Head of caudate nucleus (tissue), 42 donors: ENCODE measurements at regions not wholly inside any gene's neighbourhood (a gene's known extent, or its start where the extent isn't known, plus 50 kb on each side); places are given as distances from the start of the nearest gene placed in this dataset.
"Not testable (repeated sequence)": the region's sequence is repeated elsewhere in the genome, so short reads cannot be mapped to it uniquely, and the experiment has no call there.

Experiments
- DNase-seq, 42 donors: peaks; one replicate each; pipeline versions ENCODE4 v3.0.0 to v3.0.0-alpha.2; 2020 to 2021; ENCODE audit warnings: mixed read lengths in 7 of 42
- intact Hi-C: fragments of 100-400 bp; cut with DNase I; formaldehyde crosslinking; loops from one replicate; pipeline ENCODE4 v1.15.0; 2022

DNA sequence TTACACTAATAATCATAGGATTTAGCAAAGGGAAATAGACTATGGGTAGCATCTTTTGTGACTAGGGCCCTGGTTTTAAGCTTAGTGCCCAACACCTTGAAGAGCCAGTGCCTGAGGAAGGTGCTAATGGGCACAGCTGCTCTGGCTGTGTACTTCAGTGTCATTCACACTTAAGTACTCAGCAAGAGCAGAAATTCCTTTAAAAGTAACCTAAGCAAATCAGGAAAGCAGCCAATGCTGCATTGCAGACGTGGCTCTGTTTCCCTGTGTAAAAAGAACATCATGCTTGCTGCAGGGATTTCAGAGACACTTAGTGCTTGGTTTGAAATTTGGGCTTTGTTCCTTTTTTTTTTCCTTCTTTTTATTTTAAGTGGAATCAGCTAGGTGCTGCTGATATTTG, 505.4 kb downstream of the SUCLG1 start:
- no peak for DNase-seq
- intact Hi-C loops = no loop called here

DNA sequence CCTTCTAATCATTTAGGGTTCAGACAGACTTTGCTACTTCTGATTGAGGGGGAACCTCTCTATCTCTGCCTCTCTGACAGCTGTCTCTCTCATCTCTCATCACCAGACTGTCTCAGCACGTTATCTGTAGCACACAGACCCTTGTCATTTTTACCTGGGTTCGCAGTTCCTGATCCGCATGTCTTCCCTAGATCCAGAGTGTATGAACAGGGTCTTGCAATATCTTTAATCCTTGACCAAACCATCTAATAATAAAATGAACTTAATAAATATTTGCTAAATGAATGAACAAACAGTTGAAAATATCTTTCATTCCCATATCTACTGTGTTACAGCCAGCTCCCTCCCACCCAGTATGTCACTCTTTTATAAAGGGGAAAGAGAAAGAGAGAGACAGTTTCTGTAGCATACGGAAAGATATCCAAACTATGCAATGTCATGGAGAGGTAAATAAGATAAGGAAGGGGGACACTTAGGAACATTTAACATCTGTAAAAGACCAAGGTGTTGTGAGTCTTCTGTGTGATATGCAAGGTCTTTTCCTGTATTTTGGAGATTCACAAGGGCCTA, 507.6 kb downstream of the SUCLG1 start:
- DNase-seq = no peak
- intact Hi-C loops = no loop called here

DNA sequence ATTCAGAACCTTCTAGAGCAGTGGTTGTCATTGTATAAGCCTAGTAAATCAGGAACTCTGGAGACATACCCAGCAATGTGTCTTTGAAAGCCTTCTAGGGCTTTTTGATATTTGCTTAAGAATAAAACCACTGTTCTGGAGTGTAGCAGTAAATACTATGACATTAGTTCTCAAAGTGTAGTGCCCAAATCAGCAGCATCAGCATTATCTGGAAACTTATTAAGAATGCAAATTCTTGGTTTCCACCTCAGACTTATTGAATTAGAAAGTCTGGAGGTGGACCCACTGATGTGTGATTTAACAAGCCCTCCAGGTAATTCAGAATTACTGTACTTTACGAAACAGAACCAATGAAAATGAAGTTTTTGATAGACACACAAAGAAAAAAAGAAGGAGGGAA, 509.7 kb downstream of the SUCLG1 start:
- intact Hi-C loops = no loop called here
- DNase-seq = no peak

DNA sequence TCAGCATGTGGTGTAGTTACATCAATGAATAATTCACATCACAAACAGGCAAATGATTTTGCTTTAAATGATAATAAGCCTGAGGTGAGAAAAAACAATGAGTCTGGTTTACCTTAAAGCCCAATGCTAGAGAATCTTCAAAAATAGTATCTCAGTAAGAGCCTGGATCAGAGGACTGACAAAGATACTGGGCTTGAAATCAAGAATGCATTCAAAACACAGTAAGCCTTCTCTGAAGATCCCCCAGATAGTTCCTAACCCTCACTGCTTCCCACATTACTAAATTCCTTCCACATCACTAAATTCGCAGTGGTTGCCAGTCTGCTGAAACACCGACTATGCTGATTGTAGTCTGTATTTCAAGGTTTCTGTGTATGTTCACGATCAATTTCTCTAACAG, 514.9 kb downstream of the SUCLG1 start:
- DNase-seq = no peak
- intact Hi-C loops = no loop called here

DNA sequence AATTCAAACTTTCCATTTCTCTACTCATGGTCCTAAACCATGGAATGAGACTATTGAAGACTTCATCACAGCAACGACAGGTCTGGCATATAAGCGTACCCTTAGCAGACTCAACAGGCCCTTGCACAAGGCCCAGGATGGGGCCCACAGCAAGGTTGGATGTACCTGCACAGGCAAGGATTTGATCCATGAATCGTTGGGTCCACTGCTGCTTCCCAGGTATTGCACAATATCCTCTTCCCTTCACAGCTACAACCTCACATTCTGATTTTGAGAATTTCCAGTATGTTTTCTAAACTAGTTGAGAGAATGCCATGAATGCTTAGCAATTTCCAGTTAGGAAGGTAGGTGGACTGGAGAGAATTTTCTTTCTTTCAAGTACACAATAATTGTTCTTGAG, 515.8 kb downstream of the SUCLG1 start:
- intact Hi-C loops = no loop called here
- DNase-seq = no peak

DNA sequence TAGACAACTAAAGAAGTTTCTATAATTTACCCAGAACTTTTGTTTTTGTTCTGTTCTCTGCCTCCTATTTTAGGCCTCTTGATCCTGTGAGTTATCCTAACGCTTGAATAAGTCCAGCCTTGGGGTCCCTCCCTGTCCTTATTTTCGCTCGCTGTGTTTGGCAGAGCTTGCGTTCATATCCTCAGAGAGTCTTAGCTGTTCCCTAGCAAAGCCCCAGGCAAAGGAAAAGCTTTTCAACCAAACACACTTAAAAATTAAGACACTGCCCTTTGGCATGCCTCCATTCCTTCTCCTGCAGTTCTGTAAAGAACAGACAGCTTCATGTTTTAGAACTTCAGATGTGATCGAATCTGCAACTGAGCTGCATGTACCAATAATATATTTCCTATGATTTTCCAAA, 517.2 kb downstream of the SUCLG1 start:
- no peak for DNase-seq
- intact Hi-C loops = no loop called here

DNA sequence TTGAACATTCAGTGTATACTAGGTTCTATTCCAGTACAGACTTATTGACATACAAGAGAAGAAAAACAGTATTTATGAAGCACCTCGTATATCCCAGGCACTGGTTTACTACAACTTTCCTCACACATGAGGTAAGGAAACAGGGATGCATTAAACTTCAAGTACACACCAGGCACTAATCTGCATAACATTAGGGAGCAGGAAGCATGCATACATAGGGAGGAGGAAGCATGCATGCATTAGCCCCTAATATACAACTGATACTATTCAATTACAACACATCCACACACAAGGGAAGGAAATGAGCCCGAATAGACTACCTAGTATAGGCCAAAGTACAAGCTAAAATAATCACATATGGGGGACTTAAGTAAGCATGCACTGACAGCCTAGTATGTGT, 525.3 kb downstream of the SUCLG1 start:
- no peak for DNase-seq
- intact Hi-C loops = no loop called here

DNA sequence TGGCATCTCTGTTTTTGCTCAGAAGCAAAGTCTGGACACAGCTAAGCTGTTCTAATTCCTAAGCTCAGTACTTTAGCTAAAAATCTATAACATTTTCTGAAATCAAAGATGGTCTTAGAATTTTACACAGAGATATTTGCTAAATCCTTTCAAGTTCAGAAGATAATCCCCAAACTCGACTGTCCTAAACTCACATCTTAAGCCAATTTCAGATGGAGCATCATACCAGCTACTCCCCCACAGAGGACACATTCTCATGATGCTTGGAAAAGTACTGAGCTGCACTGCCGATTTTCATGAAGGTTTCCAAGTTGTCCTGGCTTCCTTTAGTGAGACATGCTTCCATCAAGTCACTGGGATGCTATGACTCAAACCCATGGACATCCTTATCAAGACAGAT, 535.5 kb downstream of the SUCLG1 start:
- DNase-seq = no peak
- intact Hi-C loops = no loop called here

DNA sequence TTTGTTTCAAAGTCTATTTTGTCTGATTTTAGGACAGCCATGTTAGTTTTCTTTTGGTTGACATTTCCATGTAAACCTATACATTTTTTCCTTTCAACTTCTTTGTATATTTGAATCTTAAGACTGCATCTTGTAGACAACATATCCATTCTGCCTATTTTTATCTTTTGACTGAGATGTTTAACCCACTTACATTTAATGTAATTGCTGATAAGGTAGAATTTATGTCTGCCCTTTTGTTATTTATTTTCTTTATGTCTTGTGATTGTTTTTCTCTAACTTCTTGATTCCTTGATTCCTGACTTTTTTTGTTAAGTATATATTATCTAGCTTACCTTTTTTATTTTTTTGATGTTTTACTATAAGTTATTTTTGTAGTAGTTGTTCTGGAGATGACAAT, 542.5 kb downstream of the SUCLG1 start:
- no peak for DNase-seq
- intact Hi-C loops = no loop called here

DNA sequence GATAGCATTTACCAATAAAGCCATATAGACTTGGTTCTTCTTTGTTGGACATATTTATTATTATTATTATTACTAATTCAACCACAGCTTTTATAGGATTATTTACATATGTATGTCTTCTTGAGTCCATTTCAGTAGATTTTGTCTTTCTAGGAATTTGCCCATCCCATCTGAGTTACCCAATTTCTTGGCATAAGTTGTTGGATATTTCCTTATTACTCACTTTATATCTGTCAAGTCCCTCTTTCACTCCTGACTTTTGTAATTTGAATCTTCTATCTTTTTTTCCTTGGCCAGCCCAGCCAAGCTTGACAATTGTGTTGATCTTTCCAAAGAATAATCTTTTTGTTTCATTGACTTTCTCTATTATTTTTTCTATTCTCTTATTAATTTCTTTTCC, 543.7 kb downstream of the SUCLG1 start:
- intact Hi-C loops = no loop called here

DNA sequence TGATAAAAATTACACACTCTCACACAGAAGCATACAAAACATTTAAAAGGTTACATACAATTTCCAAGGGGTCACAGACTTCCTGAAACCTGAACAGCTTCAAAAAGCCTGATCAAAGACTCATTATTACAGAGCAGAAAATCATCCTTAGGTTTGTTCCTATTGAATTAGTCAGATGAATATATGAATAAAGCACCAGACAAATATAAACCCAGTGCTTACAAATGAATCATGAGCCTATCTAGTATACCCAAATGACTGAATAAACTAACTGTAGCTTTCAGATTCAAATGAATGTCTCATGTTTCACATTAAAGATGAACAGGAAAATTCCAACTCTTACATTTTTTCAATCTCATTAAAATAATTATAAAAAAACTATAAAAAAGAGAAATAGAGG, 550.3 kb downstream of the SUCLG1 start:
- no peak for DNase-seq
- intact Hi-C loops = no loop called here

More for the DNA sequence above, 543.7 kb downstream of the SUCLG1 start:
- DNase-seq = no peak

DNA sequence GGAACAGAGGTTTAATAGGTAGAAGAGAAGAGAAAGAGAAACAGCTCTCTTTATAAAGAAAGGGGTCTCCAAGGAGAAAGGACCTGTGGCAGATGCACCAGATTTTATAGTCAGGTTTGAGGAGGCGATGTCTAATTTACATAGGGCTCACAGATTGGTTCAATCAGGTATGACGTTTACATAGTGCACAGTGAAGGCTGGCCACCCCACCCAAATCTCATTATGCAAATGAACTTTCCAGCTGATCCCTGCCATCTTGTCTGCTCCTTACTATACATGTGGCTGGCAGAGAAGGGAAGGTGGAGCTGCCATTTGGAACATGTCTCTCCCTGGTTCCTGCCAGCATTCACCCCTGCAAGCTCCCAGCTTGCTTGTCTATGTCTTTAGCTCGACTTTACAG, 557.8 kb downstream of the SUCLG1 start:
- DNase-seq = no peak
- intact Hi-C loops = no loop called here

DNA sequence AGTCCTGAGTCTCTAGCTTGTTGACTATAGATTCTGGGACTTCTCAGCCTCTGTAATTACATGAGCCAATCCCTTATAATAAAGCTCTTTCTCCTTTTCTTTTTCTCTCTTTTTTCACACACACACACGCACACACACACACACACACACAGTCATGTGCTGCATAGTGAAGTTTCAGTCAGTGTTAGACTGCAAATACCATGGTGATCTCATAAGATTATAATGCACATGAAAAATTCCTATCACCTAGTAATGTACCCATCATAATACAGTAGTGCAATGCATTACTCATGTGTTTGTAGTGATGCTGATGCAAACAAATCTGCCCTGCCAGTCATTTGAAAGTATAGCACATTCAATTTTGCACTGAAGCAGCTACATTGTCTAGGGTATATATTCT, 558.2 kb downstream of the SUCLG1 start:
- DNase-seq = no peak
- intact Hi-C loops = no loop called here

DNA sequence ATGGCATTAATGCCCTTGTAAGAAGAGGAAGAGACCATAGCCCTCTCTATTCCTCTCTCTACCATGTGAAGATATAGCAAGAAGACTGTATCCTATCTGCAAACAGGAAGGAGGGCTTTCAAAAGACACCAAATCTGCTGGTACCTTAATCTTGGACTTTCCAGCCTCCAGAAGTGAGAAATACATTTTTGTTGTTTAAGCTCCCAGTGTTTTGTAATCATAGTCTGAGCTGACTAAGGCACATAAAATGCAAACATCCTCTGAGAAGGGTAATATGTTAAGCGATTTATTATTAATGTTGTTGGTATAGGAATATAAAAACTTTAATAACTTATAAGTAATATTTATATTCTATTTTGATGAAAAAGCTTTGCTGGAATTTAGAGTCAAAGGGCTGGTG, 559.8 kb downstream of the SUCLG1 start:
- intact Hi-C loops = no loop called here
- no peak for DNase-seq

DNA sequence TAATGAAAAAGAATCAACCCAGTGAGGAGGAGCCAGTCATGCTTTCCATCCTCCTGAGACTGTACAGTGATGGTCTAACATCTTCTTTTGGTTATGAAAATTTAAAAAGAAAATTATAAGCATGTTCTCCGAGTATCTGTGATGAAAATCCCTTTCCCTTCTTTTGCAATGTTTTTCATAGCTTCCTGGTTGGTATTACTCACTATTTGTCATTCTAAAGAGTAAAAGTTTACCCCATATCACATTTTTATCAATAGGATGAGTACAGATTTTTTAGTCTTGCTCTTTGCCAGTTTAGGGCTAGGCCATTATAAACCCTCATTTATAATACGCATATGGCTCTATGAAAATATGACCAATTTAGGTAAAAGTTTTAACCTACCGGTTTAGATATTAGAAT, 564.1 kb downstream of the SUCLG1 start:
- no peak for DNase-seq
- intact Hi-C loops = no loop called here

DNA sequence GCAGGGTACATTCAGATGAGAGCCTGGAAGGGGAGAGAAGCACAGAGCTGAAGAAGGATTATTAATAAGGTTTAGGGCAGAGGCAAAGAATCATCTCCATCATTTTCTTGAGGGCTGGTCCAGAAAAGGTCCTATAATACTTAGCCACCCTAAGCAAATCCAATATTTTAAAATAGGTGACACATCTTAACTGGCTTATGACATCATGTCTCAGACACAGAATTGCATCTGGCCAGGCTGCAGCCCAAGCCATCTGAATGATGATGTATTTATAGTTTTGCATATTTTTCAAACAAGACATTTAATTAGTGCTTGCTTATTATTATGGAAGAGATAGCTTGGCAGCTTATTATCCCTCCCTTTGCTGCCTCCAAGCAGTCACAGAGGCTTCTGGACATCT, 571.3 kb downstream of the SUCLG1 start:
- intact Hi-C loops = no loop called here
- DNase-seq = no peak

DNA sequence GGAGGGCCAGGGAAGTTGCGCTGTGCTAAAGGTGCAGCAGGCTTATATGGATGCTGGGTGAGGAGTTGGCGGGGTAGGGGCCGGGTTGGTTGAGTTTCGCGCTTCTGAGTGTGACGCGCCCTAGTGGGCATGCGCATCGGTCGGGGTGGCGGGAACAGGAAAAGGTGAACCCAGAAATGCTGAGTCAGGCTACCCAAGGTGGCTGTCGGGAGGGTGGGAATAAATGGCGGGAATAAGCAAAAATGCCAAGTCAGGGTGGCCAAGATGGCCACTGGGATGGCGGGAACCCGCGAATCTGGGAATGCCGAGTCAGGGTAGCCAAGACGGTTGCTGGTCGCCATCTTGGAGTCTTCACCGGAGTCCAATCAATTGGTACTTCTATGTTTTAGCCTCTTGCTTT, 580.0 kb downstream of the SUCLG1 start:
- DNase-seq = no peak
- intact Hi-C loops = no loop called here

DNA sequence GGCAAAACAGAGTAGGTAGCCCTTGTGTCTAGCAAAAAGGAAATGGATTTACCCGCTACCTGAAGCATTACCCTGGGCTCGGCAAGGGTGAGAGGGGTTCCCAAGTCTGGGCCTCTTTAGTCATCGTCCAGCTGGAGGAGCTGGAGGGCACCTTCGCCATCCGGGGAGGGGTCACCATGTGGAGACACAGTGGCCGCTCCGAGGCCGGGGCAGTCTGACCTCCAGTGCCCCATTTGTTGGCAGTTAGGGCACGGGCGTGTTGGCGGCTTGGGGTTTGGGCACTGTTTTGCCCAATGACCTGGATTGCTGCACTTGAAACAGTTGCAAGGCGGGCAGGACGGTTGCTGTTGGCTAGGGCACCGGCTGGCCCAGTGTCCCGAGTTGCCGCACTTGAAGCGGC, 581.8 kb downstream of the SUCLG1 start:
- intact Hi-C loops, DNase-seq: not testable (repeated sequence)

DNA sequence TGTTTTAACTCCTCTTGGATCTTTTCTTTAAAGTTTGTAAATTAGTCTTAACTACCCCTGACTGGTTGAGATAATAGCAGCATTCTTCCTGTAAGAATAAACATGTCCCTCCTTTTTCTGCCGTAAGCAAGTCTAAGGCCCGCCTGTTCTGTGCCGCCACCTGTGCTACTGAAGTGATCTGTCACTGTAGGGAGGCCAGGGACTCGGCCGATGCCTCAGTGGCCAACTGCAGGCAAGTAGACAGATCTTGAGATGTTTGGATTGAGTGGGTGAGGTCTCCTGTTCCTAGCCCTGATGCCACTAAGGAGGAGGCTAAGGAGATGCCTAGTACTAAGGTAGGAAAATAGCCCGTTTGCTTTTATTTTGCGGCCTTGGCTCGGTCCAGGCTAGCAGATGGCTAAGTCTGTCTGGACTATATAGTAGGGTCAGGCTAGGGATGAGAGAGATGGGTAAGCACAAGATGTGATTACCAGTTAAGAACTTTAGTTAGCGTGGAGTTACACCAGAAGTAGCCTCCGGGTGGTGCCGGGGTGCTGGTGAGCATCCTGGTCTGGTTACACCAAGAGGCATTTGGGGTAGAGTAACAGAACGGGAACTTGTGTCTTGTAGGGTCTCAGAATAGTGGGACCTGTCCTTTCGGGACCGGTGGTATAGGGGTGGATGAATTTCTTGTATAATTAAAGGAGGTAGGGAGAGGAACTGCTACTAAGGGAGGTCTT, 584.2 kb downstream of the SUCLG1 start:
- DNase-seq = no peak
- intact Hi-C loops = no loop called here

DNA sequence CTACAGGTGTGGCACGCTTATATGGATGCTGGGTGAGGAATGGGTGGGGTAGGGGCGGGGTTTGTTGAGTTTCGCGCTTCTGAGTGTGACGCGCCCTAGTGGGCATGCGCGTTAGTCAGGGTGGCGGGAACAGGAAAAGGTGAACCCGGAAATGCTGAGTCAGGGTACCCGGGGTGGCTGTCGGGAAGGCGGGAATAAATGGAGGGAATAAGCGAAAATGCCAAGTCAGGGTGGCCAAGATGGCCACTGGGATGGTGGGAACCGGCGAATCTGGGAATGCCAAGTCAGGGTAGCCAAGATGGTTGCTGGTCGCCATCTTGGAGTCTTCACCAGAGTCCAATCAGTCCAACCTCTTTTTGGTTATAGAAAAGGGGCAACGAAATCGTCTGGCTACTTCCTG, 585.0 kb downstream of the SUCLG1 start:
- intact Hi-C loops = no loop called here
- no peak for DNase-seq

DNA sequence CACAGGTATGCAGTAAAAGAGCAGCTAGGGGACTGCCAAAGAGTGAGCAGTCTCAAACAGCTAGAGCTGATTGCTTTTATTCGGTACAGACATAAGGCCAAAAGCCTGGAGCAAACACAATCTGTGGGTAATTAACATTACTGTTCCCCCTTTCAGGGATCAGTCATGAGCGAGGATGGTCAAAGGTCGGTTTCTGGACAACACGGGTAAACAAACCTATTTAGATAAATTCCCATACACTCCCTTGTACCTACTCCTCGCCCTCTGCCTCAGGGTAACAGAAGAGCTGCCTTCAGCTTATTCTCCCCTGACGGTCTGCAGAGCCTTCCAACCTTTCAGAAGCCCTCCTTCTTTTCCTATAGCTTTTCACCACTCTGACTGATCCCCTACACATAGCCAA, 586.0 kb downstream of the SUCLG1 start:
- DNase-seq = no peak
- intact Hi-C loops = no loop called here

DNA sequence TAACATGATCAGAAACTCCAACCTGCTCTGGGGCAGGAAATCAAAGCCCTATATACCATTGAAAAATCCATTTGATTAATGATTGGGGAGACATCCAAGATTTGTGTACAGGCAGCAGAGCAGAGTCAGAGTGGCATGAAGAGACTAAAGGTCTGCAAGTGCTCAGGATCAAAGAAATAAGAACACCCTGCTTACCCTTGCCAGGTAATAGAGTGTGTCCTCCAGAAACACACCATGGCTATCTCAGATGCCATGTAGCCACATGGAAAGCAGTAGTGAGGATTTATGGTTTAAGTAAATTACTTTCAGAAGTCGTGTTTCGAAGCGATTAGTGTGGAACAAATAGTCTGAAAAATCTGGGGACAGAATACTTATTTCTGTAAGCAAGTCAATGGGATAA, 592.9 kb downstream of the SUCLG1 start:
- no peak for DNase-seq
- intact Hi-C loops = no loop called here
